ENCODE measurements at regions not wholly inside any gene's neighbourhood (a gene's known extent, or its start where the extent isn't known, plus 50 kb on each side); places are given as distances from the start of the nearest gene placed in this dataset.

- ATAC-seq (ENCODE audit: low FRiP score in 2 of 2), result no peak
- Histone ChIP-seq H3K9me3 (no peaks in the 10 kb centered on the region), H3K27ac (no peak overlapping the region), H3K36me3 (no peaks in the 10 kb centered on the region), H3K27me3 (no peaks in the 10 kb centered on the region), H3K4me3 (no peak overlapping the region), H3K4me1 (peaks cover 0 to 7% (median 2%) of the 10 kb centered on the region in 4 donors)
- DNase-seq, result no peak
- TF ChIP-seq POLR2A (IDR thresholded peaks at IDR 0.05), result no peak
- TF ChIP-seq EP300 (IDR thresholded peaks at IDR 0.05), result no peak
- no peak for TF ChIP-seq POLR2AphosphoS5 (IDR thresholded peaks at IDR 0.05)
- TF ChIP-seq CTCF (IDR thresholded peaks at IDR 0.05), result no peak
- WGBS, 2 donors, result 35 to 47% methylated on average over 7 of the region's 7 CpGs
Measured at GRCh38 chr6:109299776-109300564, 82.3 kb downstream of the CD164 start.

- TF ChIP-seq EP300 (IDR thresholded peaks at IDR 0.05), result no peak
- no peak for TF ChIP-seq POLR2A (IDR thresholded peaks at IDR 0.05)
- TF ChIP-seq CTCF (IDR thresholded peaks at IDR 0.05), result no peak
- no peak for TF ChIP-seq POLR2AphosphoS5 (IDR thresholded peaks at IDR 0.05)
- DNase-seq (no peak), ATAC-seq (ENCODE audit: low FRiP score in 2 of 2) (no peak)
- Histone ChIP-seq H3K36me3 (no peaks in the 10 kb centered on the region), H3K4me3 (no peak overlapping the region), H3K27ac (no peak overlapping the region), H3K27me3 (no peaks in the 10 kb centered on the region), H3K4me1 (peaks cover 0 to 5% (median 2%) of the 10 kb centered on the region in 4 donors), H3K9me3 (no peaks in the 10 kb centered on the region)
- 87% methylated on average over 1 of the region's 1 CpG; no CpG with 5 or more reads in 1 of the 2 donors for WGBS, 2 donors
Measured at GRCh38 chr6:109299265-109299607, 83.0 kb downstream of the CD164 start.

- WGBS, 2 donors, result 67 to 75% methylated on average over 6 of the region's 6 CpGs
- Histone ChIP-seq H3K27ac (no peak overlapping the region), H3K4me3 (no peak overlapping the region), H3K9me3 (no peaks in the 10 kb centered on the region), H3K4me1 (peaks cover 0 to 4% (median 2%) of the 10 kb centered on the region in 4 donors), H3K27me3 (no peaks in the 10 kb centered on the region), H3K36me3 (no peaks in the 10 kb centered on the region)
- TF ChIP-seq POLR2AphosphoS5 (IDR thresholded peaks at IDR 0.05) (no peak), CTCF (IDR thresholded peaks at IDR 0.05) (no peak), POLR2A (IDR thresholded peaks at IDR 0.05) (no peak), EP300 (IDR thresholded peaks at IDR 0.05) (no peak)
- DNase-seq, result no peak
- no peak for ATAC-seq (ENCODE audit: low FRiP score in 2 of 2)
Measured at GRCh38 chr6:109298605-109299264, 83.5 kb downstream of the CD164 start.

- H3K36me3 ChIP-seq, result no peaks in the 10 kb centered on the region
- peak in 1 of 2 donors; percentile 15 for ATAC-seq (ENCODE audit: low FRiP score in 2 of 2)
- peaks cover 0 to 4% (median 2%) of the 10 kb centered on the region in 4 donors for H3K4me1 ChIP-seq
- no peaks in the 10 kb centered on the region for H3K9me3 ChIP-seq
- H3K4me3 ChIP-seq, result no peak overlapping the region
- TF ChIP-seq POLR2AphosphoS5 (IDR thresholded peaks at IDR 0.05) (no peak), EP300 (IDR thresholded peaks at IDR 0.05) (no peak), CTCF (IDR thresholded peaks at IDR 0.05) (no peak), POLR2A (IDR thresholded peaks at IDR 0.05) (no peak)
- H3K27me3 ChIP-seq, result no peaks in the 10 kb centered on the region
- 27% methylated on average over 6 of the region's 6 CpGs for WGBS, 2 donors
- no peak for DNase-seq
- H3K27ac ChIP-seq, result no peak overlapping the region
Measured at GRCh38 chr6:109297406-109298110, 84.7 kb downstream of the CD164 start.
